Panc1 (cell line): ENCODE measurements at regions not wholly inside any gene's neighbourhood (a gene's known extent, or its start where the extent isn't known, plus 50 kb on each side); places are given as distances from the start of the nearest gene placed in this dataset.

Experiments used
- ATAC-seq: fragments of 200-7000 bp; cut with Tn5 transposase; 2 replicates; pipeline ENCODE4 v1.9.1; 2020; ENCODE audit warnings: mild to moderate bottlenecking, moderate library complexity
- BruUV-seq: library from RNA; stranded (reverse); fragments of 400-500 nt; replicated peaks from 2 replicates; lab custom pipeline; 2021; lab: Mats Ljungman, UMichigan
- CTCF ChIA-PET: fragments of 300-600 bp; sonication (Branson Sonifier 250); formaldehyde crosslinking; loops from one replicate; lab custom pipeline; 2022; ENCODE audit warnings: antibody characterized with exemption; lab: Charles Lee
- POLR2A ChIA-PET: fragments of 300-600 bp; sonication (Branson Sonifier 250); formaldehyde crosslinking; loops from one replicate; lab custom pipeline; 2022; ENCODE audit warnings: antibody characterized with exemption; lab: Charles Lee
- DNase-seq: peaks from one replicate; pipeline ENCODE4 v3.0.0-alpha.2; 2010; ENCODE audit warnings: low read depth, low spot score
- H3K27ac ChIP-seq: 2 replicates; pipeline ENCODE4 v1.5.1; 2011; ENCODE audit warnings: mild to moderate bottlenecking, low read length, inconsistent platforms
- H3K27me3 ChIP-seq: fragments of 200-500 bp; sonication (Bioruptor generic); 2 replicates; pipeline ENCODE4 v1.6.0; 2014; ENCODE audit warnings: low read length, inconsistent platforms; ENCODE audit not compliant: control insufficient read depth, insufficient read depth
- H3K36me3 ChIP-seq: fragments of 200-500 bp; sonication (Bioruptor generic); 2 replicates; pipeline ENCODE4 v1.5.1; 2014; ENCODE audit warnings: inconsistent platforms, mild to moderate bottlenecking, low read length, moderate library complexity; ENCODE audit not compliant: control insufficient read depth, insufficient read depth
- H3K4me1 ChIP-seq: 2 replicates; pipeline ENCODE4 v1.5.1; 2011; ENCODE audit warnings: inconsistent platforms, mild to moderate bottlenecking, low read length, moderate library complexity; ENCODE audit not compliant: control insufficient read depth, insufficient read depth
- H3K4me3 ChIP-seq, 2 experiments: 2 replicates each; pipeline ENCODE4 v1.5.1; 2011 to 2012; ENCODE audit warnings: low read depth in 2 of 2, low read length in 2 of 2, mild to moderate bottlenecking in 2 of 2, inconsistent platforms in 1 of 2, moderate library complexity in 1 of 2
- H3K9me3 ChIP-seq: fragments of 200-500 bp; sonication (Bioruptor generic); 2 replicates; pipeline ENCODE4 v1.5.1; 2014; ENCODE audit warnings: low read depth, mild to moderate bottlenecking, inconsistent platforms, low read length, moderate library complexity; ENCODE audit not compliant: control insufficient read depth, insufficient read depth
- POLR2AphosphoS5 ChIP-seq: IDR thresholded peaks from 2 replicates; pipeline ENCODE4 v1.6.1; 2012; ENCODE audit warnings: mild to moderate bottlenecking, low read depth, low read length, moderate library complexity
- SIN3A ChIP-seq: IDR thresholded peaks from 2 replicates; pipeline ENCODE4 v1.6.1; 2012; ENCODE audit warnings: low read depth, mild to moderate bottlenecking, low read length, moderate library complexity, borderline replicate concordance; ENCODE audit not compliant: insufficient read depth
- TCF7L2 ChIP-seq: IDR thresholded peaks from 2 replicates; pipeline ENCODE4 v1.6.1; 2011; ENCODE audit warnings: mild to moderate bottlenecking, low read depth, low read length, inconsistent platforms
- in situ Hi-C: cut with HindIII; loops from 2 replicates; pipeline ENCODE4 v1.10.0; 2016; ENCODE audit warnings: low sequenced_read_pairs, low pct_unique_long_range_greater_than_20kb
- intact Hi-C: fragments of 100-400 bp; cut with micrococcal nuclease; formaldehyde crosslinking; loops from one replicate; pipeline ENCODE4 v1.10.0; 2022; ENCODE audit not compliant: unreplicated experiment
- TF ChIP-seq, protein P1 (sequence below): fragments of 450-650 bp; IDR thresholded peaks from 2 replicates; pipeline ENCODE4 v1.5.1; 2017; ENCODE audit warnings: mild to moderate bottlenecking
- TF ChIP-seq, protein P2 (sequence below), 2 experiments: IDR thresholded peaks; 2 replicates each; pipeline ENCODE4 v1.6.1; 2011 to 2012; ENCODE audit warnings: low read depth in 2 of 2, control low read depth in 1 of 2, low read length in 1 of 2, mild to moderate bottlenecking in 1 of 2, moderate library complexity in 1 of 2; ENCODE audit not compliant: insufficient read depth in 1 of 2

DNA sequence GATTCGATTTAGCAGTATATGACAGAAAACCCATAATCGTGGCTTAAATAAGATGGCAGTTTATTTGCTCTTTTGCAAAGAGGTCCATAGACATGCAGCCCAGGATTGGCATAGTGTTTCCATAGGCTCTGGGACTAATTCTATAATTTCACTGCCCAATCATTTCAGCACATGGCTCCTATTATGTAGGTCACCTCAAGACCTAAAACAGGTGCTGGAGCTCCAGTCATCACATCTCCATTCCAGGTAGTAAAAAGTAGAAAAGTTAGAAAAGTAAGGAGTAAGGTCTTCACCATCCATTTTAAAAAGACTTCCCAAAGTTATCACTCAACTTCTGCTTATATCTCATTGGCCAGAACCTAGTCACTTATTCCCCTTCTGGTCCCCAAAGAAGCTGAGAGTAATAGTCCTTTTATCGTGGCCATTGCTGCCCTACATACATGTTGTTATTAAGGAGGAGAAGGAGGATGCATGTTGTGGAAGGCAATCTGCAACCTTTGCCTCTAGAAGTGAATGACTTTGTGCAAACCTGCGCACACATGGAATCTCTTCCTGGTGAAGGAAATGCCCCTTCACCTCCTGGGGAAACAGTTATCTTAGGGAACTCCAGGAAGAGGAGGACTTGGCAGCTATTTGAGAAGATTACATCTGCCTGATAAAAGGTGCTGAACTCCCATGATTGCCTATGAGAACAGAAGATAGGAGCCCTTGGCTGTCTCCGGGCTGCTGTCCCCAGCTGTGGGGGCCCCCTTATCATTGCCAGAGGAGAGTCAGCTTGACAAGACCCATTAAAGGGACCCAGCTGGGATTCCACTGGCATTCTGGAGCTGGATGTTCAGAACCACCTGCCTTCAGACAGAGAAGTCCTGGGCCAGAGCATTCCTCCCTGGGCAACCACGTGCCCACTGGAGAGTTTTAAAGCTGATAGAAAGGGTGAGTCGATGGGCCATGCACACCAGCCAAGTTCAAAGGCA lies 330.6 kb upstream of the ZMIZ1 start:
- ChIA-PET CTCF (no interaction called here), POLR2A (no interaction called here)
- in situ Hi-C loops, result no loop called here
- no peaks in the 10 kb centered on the region for H3K9me3 ChIP-seq
- no peak for ATAC-seq
- no peak for DNase-seq
- intact Hi-C loops, result no loop called here
- H3K4me1 ChIP-seq, result no peaks in the 10 kb centered on the region
- no peak overlapping the region for H3K4me3 ChIP-seq
- TF ChIP-seq, protein P1, sequence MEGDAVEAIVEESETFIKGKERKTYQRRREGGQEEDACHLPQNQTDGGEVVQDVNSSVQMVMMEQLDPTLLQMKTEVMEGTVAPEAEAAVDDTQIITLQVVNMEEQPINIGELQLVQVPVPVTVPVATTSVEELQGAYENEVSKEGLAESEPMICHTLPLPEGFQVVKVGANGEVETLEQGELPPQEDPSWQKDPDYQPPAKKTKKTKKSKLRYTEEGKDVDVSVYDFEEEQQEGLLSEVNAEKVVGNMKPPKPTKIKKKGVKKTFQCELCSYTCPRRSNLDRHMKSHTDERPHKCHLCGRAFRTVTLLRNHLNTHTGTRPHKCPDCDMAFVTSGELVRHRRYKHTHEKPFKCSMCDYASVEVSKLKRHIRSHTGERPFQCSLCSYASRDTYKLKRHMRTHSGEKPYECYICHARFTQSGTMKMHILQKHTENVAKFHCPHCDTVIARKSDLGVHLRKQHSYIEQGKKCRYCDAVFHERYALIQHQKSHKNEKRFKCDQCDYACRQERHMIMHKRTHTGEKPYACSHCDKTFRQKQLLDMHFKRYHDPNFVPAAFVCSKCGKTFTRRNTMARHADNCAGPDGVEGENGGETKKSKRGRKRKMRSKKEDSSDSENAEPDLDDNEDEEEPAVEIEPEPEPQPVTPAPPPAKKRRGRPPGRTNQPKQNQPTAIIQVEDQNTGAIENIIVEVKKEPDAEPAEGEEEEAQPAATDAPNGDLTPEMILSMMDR, result no peak
- TF ChIP-seq POLR2AphosphoS5 (no peak), SIN3A (no peak), TCF7L2 (no peak)
- TF ChIP-seq, protein P2, sequence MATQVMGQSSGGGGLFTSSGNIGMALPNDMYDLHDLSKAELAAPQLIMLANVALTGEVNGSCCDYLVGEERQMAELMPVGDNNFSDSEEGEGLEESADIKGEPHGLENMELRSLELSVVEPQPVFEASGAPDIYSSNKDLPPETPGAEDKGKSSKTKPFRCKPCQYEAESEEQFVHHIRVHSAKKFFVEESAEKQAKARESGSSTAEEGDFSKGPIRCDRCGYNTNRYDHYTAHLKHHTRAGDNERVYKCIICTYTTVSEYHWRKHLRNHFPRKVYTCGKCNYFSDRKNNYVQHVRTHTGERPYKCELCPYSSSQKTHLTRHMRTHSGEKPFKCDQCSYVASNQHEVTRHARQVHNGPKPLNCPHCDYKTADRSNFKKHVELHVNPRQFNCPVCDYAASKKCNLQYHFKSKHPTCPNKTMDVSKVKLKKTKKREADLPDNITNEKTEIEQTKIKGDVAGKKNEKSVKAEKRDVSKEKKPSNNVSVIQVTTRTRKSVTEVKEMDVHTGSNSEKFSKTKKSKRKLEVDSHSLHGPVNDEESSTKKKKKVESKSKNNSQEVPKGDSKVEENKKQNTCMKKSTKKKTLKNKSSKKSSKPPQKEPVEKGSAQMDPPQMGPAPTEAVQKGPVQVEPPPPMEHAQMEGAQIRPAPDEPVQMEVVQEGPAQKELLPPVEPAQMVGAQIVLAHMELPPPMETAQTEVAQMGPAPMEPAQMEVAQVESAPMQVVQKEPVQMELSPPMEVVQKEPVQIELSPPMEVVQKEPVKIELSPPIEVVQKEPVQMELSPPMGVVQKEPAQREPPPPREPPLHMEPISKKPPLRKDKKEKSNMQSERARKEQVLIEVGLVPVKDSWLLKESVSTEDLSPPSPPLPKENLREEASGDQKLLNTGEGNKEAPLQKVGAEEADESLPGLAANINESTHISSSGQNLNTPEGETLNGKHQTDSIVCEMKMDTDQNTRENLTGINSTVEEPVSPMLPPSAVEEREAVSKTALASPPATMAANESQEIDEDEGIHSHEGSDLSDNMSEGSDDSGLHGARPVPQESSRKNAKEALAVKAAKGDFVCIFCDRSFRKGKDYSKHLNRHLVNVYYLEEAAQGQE (IDR thresholded peaks at IDR 0.05; ENCODE audit: insufficient read depth in 1 of 2, low read depth in 2 of 2, low read length in 1 of 2), result no peak
- BruUV-seq, result no TSS peak
- H3K27ac ChIP-seq, result no peak overlapping the region
- no peaks in the 10 kb centered on the region for H3K36me3 ChIP-seq
- peaks cover 5% of the 10 kb centered on the region; the same call in 1 of the 2 replicates for H3K27me3 ChIP-seq

DNA sequence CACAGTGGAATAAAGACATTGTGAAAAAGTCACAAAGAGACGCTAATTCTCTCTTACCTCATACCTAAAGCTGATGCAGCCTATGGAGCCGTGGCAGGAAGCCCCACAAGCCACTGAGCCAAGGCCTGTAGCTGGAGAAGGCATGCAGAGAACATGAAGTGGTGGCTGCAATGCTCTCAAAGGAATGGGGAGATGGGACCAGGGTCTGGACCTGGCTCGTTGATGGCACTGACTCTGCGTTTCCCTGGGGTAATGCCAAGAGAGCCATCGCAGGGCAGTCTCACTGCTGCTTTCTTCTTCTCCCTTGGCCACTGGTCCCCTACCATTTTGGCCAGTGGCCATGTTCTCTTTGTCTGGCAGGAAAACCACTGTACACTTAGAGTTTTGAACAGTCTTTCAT lies 329.9 kb upstream of the ZMIZ1 start:
- no peak overlapping the region for H3K27ac ChIP-seq
- H3K4me1 ChIP-seq, result no peaks in the 10 kb centered on the region
- no peaks in the 10 kb centered on the region for H3K36me3 ChIP-seq
- no peaks in the 10 kb centered on the region for H3K9me3 ChIP-seq
- in situ Hi-C loops, result no loop called here
- no peak overlapping the region for H3K4me3 ChIP-seq
- intact Hi-C loops, result no loop called here
- H3K27me3 ChIP-seq, result peaks cover 5% of the 10 kb centered on the region; the same call in 1 of the 2 replicates
- CTCF ChIA-PET, result no interaction called here
- no peak for ATAC-seq
- POLR2A ChIA-PET, result no interaction called here
- DNase-seq, result no peak
- no TSS peak for BruUV-seq
- TF ChIP-seq, protein P1, result no peak
- TF ChIP-seq SIN3A (no peak), TCF7L2 (no peak), POLR2AphosphoS5 (no peak)
- TF ChIP-seq, protein P2 (IDR thresholded peaks at IDR 0.05; ENCODE audit: insufficient read depth in 1 of 2, low read depth in 2 of 2, low read length in 1 of 2), result no peak
